T-cell (primary cell): ENCODE measurements at regions not wholly inside any gene's neighbourhood (a gene's known extent, or its start where the extent isn't known, plus 50 kb on each side); places are given as distances from the start of the nearest gene placed in this dataset.

ENCODE experiments used
- ATAC-seq, 4 experiments: fragments of 200-7000 bp in 3 of 4; fragments of 150-1000 bp in 1 of 4; cut with Tn5 transposase; replicated peaks in 1 of 4; 1 replicate in 3 of 4; 2 replicates in 1 of 4; pipeline ENCODE4 v1.10.0; 2021; ENCODE audit warnings: moderate library complexity in 3 of 4, mild to moderate bottlenecking in 2 of 4, moderate number of reproducible peaks in 1 of 4
- CTCF ChIA-PET, 2 donors: fragments of 300-600 bp; sonication (Branson Sonifier 250); formaldehyde crosslinking; loops; one replicate each; lab custom pipeline; 2022; ENCODE audit warnings: antibody characterized with exemption in 2 of 2; lab: Charles Lee
- POLR2A ChIA-PET, 2 donors: fragments of 300-600 bp; sonication (Branson Sonifier 250); formaldehyde crosslinking; loops; one replicate each; lab custom pipeline; 2022; ENCODE audit warnings: antibody characterized with exemption in 2 of 2; lab: Charles Lee
- DNase-seq, 35 experiments: peaks; one replicate each; pipeline versions ENCODE4 v3.0.0 to v3.0.0-alpha.2; 2013 to 2023
- H3K27ac ChIP-seq: one replicate; pipeline ENCODE4 v1.5.1; 2013; ENCODE audit warnings: low read length
- H3K27me3 ChIP-seq, 2 experiments: replicated peaks in 1 of 2; 1 replicate in 1 of 2; 2 replicates in 1 of 2; pipeline versions ENCODE4 v1.6.1 to v1.7.0; 2013; ENCODE audit warnings: low read length in 1 of 2, mixed read lengths in 1 of 2; ENCODE audit not compliant: control insufficient read depth in 2 of 2, insufficient read depth in 2 of 2; ENCODE audit errors: extremely low read depth in 1 of 2
- H3K36me3 ChIP-seq, 2 donors: 1 replicate in 1 of 2; 2 replicates in 1 of 2; pipeline versions ENCODE4 v1.6.1 to v1.7.0; 2013; ENCODE audit warnings: low read length in 1 of 2; ENCODE audit not compliant: control insufficient read depth in 2 of 2, insufficient read depth in 1 of 2; ENCODE audit errors: extremely low read depth in 1 of 2
- H3K4me1 ChIP-seq, 2 experiments: 1 replicate in 1 of 2; 2 replicates in 1 of 2; pipeline versions ENCODE4 v1.6.1 to v1.7.0; 2013; ENCODE audit warnings: low read length in 2 of 2, mixed read lengths in 1 of 2; ENCODE audit not compliant: insufficient read depth in 2 of 2, control insufficient read depth in 1 of 2; ENCODE audit errors: extremely low read depth in 1 of 2
- H3K4me3 ChIP-seq, 2 donors: 1 replicate in 1 of 2; 2 replicates in 1 of 2; pipeline versions ENCODE4 v1.5.1 to v1.7.0; 2013; ENCODE audit warnings: mild to moderate bottlenecking in 2 of 2, low read length in 1 of 2, moderate library complexity in 1 of 2; ENCODE audit not compliant: control insufficient read depth in 1 of 2; ENCODE audit errors: extremely low read depth in 1 of 2
- H3K9me3 ChIP-seq: 2 replicates; pipeline ENCODE4 v1.7.0; 2013
- H3K27ac Mint-ChIP-seq, 2 donors: one replicate each; pipeline ENCODE4 v1.8.0; 2020 to 2021; ENCODE audit warnings: mild to moderate bottlenecking in 2 of 2, mixed read lengths in 2 of 2
- H3K27me3 Mint-ChIP-seq, 2 donors: one replicate each; pipeline ENCODE4 v1.8.0; 2021 to 2022; ENCODE audit warnings: mixed read lengths in 2 of 2
- H3K36me3 Mint-ChIP-seq: one replicate; pipeline ENCODE4 v1.8.0; 2021; ENCODE audit warnings: mixed read lengths
- H3K4me1 Mint-ChIP-seq, 3 donors: one replicate each; pipeline ENCODE4 v1.8.0; 2020 to 2022; ENCODE audit warnings: mixed read lengths in 3 of 3, mild to moderate bottlenecking in 1 of 3
- H3K4me3 Mint-ChIP-seq, 3 donors: one replicate each; pipeline ENCODE4 v1.8.0; 2020 to 2022; ENCODE audit warnings: mild to moderate bottlenecking in 3 of 3, mixed read lengths in 3 of 3, moderate library complexity in 3 of 3
- H3K9me3 Mint-ChIP-seq, 3 donors: one replicate each; pipeline ENCODE4 v1.8.0; 2020 to 2022; ENCODE audit warnings: mixed read lengths in 3 of 3
- WGBS: methylation state at CpG from one replicate; pipeline ENCODE4 v1.1.5; 2013; ENCODE audit warnings: missing lambda C conversion rate; ENCODE audit not compliant: insufficient coverage; 5-methylcytosine and 5-hydroxymethylcytosine counted together

GRCh38 chr2:48845684-48846083, 90.2 kb upstream of the LHCGR start:
- peaks cover 3% of the 10 kb centered on the region in 2 donors for H3K27me3 Mint-ChIP-seq

GRCh38 chr2:48844417-48845155, 89.1 kb upstream of the LHCGR start:
- DNase-seq, result no peak
- Histone ChIP-seq H3K27me3 (no peaks in the 10 kb centered on the region), H3K9me3 (no peaks in the 10 kb centered on the region), H3K36me3 (no peaks in the 10 kb centered on the region), H3K4me1 (no peaks in the 10 kb centered on the region), H3K27ac (no peak overlapping the region), H3K4me3 (no peak overlapping the region)
- H3K9me3 Mint-ChIP-seq, result no peaks in the 10 kb centered on the region
- no CpG with 5 or more reads among the region's 3 CpGs for WGBS
- H3K27me3 Mint-ChIP-seq, result peaks cover 3% of the 10 kb centered on the region in 2 donors
- H3K4me3 Mint-ChIP-seq, result no peak overlapping the region
- ChIA-PET CTCF (no interaction called here), POLR2A (no interaction called here)
- no peak for ATAC-seq
- no peak overlapping the region for H3K27ac Mint-ChIP-seq
- H3K4me1 Mint-ChIP-seq, result no peaks in the 10 kb centered on the region
- H3K36me3 Mint-ChIP-seq, result no peaks in the 10 kb centered on the region

More at GRCh38 chr2:48845684-48846083, 90.2 kb upstream of the LHCGR start:
- Mint-ChIP-seq H3K4me1 (no peaks in the 10 kb centered on the region), H3K27ac (no peak overlapping the region), H3K9me3 (no peaks in the 10 kb centered on the region), H3K4me3 (no peak overlapping the region), H3K36me3 (no peaks in the 10 kb centered on the region)
- ATAC-seq (no peak), DNase-seq (no peak)
- Histone ChIP-seq H3K4me3 (no peak overlapping the region), H3K27me3 (no peaks in the 10 kb centered on the region), H3K9me3 (no peaks in the 10 kb centered on the region), H3K27ac (no peak overlapping the region), H3K36me3 (no peaks in the 10 kb centered on the region), H3K4me1 (no peaks in the 10 kb centered on the region)
- ChIA-PET CTCF (no interaction called here), POLR2A (no interaction called here)
- WGBS, result 67% methylated on average over 2 of the region's 3 CpGs

- no peaks in the 10 kb centered on the region for H3K36me3 ChIP-seq
- H3K9me3 Mint-ChIP-seq, result peaks cover 0 to 10% (median 0%) of the 10 kb centered on the region in 3 donors
- WGBS, result no CpG with 5 or more reads among the region's 2 CpGs
Observed at GRCh38 chr2:48841126-48841525, 85.6 kb upstream of the LHCGR start.

GRCh38 chr2:48838029-48838428, 82.5 kb upstream of the LHCGR start:
- POLR2A ChIA-PET, result no interaction called here
- Mint-ChIP-seq H3K4me3 (no peak overlapping the region), H3K9me3 (peaks cover 0 to 28% (median 0%) of the 10 kb centered on the region in 3 donors), H3K4me1 (no peaks in the 10 kb centered on the region), H3K36me3 (no peaks in the 10 kb centered on the region), H3K27ac (no peak overlapping the region), H3K27me3 (no peaks in the 10 kb centered on the region)
- CTCF ChIA-PET, result no interaction called here
- Histone ChIP-seq H3K27ac (no peak overlapping the region), H3K9me3 (no peaks in the 10 kb centered on the region), H3K4me3 (no peak overlapping the region), H3K4me1 (no peaks in the 10 kb centered on the region), H3K36me3 (no peaks in the 10 kb centered on the region), H3K27me3 (no peaks in the 10 kb centered on the region)
- WGBS, result no CpG with 5 or more reads among the region's 2 CpGs
- DNase-seq (no peak), ATAC-seq (no peak)

More at GRCh38 chr2:48841126-48841525, 85.6 kb upstream of the LHCGR start:
- no peak for DNase-seq
- H3K27ac ChIP-seq, result no peak overlapping the region
- CTCF ChIA-PET, result no interaction called here
- peaks cover 3% of the 10 kb centered on the region in 2 donors for H3K27me3 Mint-ChIP-seq
- H3K27me3 ChIP-seq, result no peaks in the 10 kb centered on the region
- POLR2A ChIA-PET, result no interaction called here
- no peak overlapping the region for H3K4me3 Mint-ChIP-seq
- no peak overlapping the region for H3K4me3 ChIP-seq
- no peaks in the 10 kb centered on the region for H3K4me1 ChIP-seq
- no peaks in the 10 kb centered on the region for H3K4me1 Mint-ChIP-seq
- H3K36me3 Mint-ChIP-seq, result no peaks in the 10 kb centered on the region
- ATAC-seq, result no peak
- no peaks in the 10 kb centered on the region for H3K9me3 ChIP-seq
- no peak overlapping the region for H3K27ac Mint-ChIP-seq

GRCh38 chr2:48829569-48829968, 74.0 kb upstream of the LHCGR start:
- H3K36me3 ChIP-seq, result no peaks in the 10 kb centered on the region
- H3K9me3 Mint-ChIP-seq, result peaks cover 0 to 12% (median 0%) of the 10 kb centered on the region in 3 donors
- H3K4me1 Mint-ChIP-seq, result no peaks in the 10 kb centered on the region
- no peak overlapping the region for H3K27ac Mint-ChIP-seq
- H3K4me3 ChIP-seq, result no peak overlapping the region
- no peaks in the 10 kb centered on the region for H3K36me3 Mint-ChIP-seq
- ATAC-seq (no peak), DNase-seq (no peak)
- no peaks in the 10 kb centered on the region for H3K9me3 ChIP-seq
- H3K27me3 Mint-ChIP-seq, result no peaks in the 10 kb centered on the region
- ChIA-PET POLR2A (no interaction called here), CTCF (no interaction called here)
- no peak overlapping the region for H3K4me3 Mint-ChIP-seq
- H3K27ac ChIP-seq, result no peak overlapping the region
- no peaks in the 10 kb centered on the region for H3K27me3 ChIP-seq
- H3K4me1 ChIP-seq, result no peaks in the 10 kb centered on the region

GRCh38 chr2:48829036-48829435, 73.5 kb upstream of the LHCGR start:
- POLR2A ChIA-PET, result no interaction called here
- peaks cover 0 to 8% (median 0%) of the 10 kb centered on the region in 3 donors for H3K9me3 Mint-ChIP-seq
- H3K4me3 Mint-ChIP-seq, result no peak overlapping the region
- Histone ChIP-seq H3K9me3 (no peaks in the 10 kb centered on the region), H3K36me3 (no peaks in the 10 kb centered on the region), H3K4me3 (no peak overlapping the region), H3K27ac (no peak overlapping the region), H3K27me3 (no peaks in the 10 kb centered on the region), H3K4me1 (no peaks in the 10 kb centered on the region)
- H3K36me3 Mint-ChIP-seq, result no peaks in the 10 kb centered on the region
- CTCF ChIA-PET, result no interaction called here
- no peak overlapping the region for H3K27ac Mint-ChIP-seq
- ATAC-seq (no peak), DNase-seq (no peak)
- H3K4me1 Mint-ChIP-seq, result no peaks in the 10 kb centered on the region
- no peaks in the 10 kb centered on the region for H3K27me3 Mint-ChIP-seq

- WGBS, result 81% methylated on average over 2 of the region's 4 CpGs
- Histone ChIP-seq H3K27me3 (no peaks in the 10 kb centered on the region), H3K36me3 (no peaks in the 10 kb centered on the region), H3K4me3 (no peak overlapping the region), H3K9me3 (no peaks in the 10 kb centered on the region), H3K4me1 (no peaks in the 10 kb centered on the region), H3K27ac (no peak overlapping the region)
- ChIA-PET POLR2A (no interaction called here), CTCF (no interaction called here)
- Mint-ChIP-seq H3K4me1 (no peaks in the 10 kb centered on the region), H3K4me3 (no peak overlapping the region), H3K27ac (no peak overlapping the region), H3K9me3 (no peaks in the 10 kb centered on the region), H3K27me3 (no peaks in the 10 kb centered on the region), H3K36me3 (no peaks in the 10 kb centered on the region)
- DNase-seq, result no peak
- no peak for ATAC-seq
Observed at GRCh38 chr2:48826986-48827385, 71.5 kb upstream of the LHCGR start.
